Dendritic cell treated with granulocyte-macrophage colony-stimulating factor and Interleukin-4, amounts not matched to agents 40 ng/mL and 50 ng/mL, for 4 days (primary cell): ENCODE measurements at regions not wholly inside any gene's neighbourhood (a gene's known extent, or its start where the extent isn't known, plus 50 kb on each side); places are given as distances from the start of the nearest gene placed in this dataset.

ENCODE experiments used
- H3K27ac Mint-ChIP-seq: one replicate; pipeline ENCODE4 v1.8.0; 2022; ENCODE audit warnings: mild to moderate bottlenecking, mixed read lengths
- H3K27me3 Mint-ChIP-seq: one replicate; pipeline ENCODE4 v1.8.0; 2022; ENCODE audit warnings: mild to moderate bottlenecking, mixed read lengths
- H3K36me3 Mint-ChIP-seq: one replicate; pipeline ENCODE4 v1.8.0; 2022; ENCODE audit warnings: low read depth, mixed read lengths
- H3K4me1 Mint-ChIP-seq: one replicate; pipeline ENCODE4 v1.8.0; 2022; ENCODE audit warnings: low read depth, mixed read lengths
- H3K4me3 Mint-ChIP-seq: one replicate; pipeline ENCODE4 v1.8.0; 2022; ENCODE audit warnings: mild to moderate bottlenecking, moderate library complexity, mixed read lengths
- H3K9me3 Mint-ChIP-seq: one replicate; pipeline ENCODE4 v1.8.0; 2022; ENCODE audit warnings: mixed read lengths
- intact Hi-C: fragments of 100-400 bp; cut with micrococcal nuclease; formaldehyde crosslinking; loops from one replicate; pipeline ENCODE4 v1.15.0; 2022

- Mint-ChIP-seq H3K4me3 (no peak overlapping the region), H3K27me3 (peaks cover 51% of the 10 kb centered on the region), H3K27ac (no peak overlapping the region), H3K9me3 (no peaks in the 10 kb centered on the region), H3K4me1 (peaks cover 6% of the 10 kb centered on the region), H3K36me3 (no peaks in the 10 kb centered on the region)
- intact Hi-C loops: no loop called here
Observed at GRCh38 chr3:72246685-72247084, 461.7 kb upstream of the PROK2 start.

DNA sequence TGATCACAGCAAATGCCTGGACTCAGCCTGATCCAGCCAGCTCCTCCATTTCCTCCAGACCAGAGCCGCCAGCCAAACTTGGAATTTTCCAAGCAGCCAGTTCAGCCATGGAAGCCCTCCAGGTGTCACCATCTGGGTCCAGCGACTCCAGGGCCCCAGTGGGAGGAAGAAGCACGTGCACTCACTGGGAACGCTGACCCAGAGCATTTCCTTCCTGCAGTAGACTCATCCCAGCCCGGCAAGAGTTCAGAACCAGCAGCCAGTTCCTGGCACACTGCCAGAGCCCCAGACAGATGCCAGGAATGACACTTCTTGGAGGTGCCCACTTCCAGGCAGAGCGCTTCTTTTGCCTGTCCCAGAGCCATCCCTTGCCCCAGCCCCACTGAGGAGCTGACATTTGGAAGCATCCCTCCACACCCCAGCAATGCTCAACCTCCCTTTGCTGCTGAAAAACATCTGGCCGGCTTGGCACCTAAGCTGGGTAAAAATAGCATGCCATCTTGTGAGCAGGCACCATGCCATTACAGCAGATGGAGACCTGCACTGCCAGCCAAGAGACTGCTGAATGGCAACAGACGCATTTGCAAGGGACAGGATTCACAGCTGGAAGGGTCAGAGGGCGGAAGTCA is 460.3 kb upstream of the PROK2 start:
- intact Hi-C loops: no loop called here
- Mint-ChIP-seq H3K9me3 (no peaks in the 10 kb centered on the region), H3K27ac (no peak overlapping the region)

DNA sequence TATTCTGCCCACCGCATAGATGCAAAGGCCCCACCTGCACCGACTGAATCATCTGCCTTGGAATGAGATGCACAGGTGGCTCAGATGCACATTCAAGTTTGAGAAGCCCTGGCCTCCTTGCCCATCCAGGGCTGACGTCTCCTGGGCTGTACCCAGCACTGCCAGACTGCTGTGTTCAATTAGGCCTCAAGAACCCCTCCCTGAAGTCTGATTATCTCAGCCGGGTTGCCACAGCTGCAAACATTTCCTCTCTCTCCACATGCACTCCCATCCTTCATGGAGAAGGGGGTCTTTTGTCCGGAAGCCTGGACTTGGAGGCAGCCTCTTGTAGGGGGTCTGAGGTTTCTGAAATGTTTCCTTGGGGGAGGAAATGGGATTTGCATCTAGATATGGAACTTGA is 459.4 kb upstream of the PROK2 start:
- Mint-ChIP-seq H3K27me3 (peaks cover 54% of the 10 kb centered on the region), H3K4me3 (no peak overlapping the region), H3K9me3 (no peaks in the 10 kb centered on the region), H3K4me1 (peaks cover 6% of the 10 kb centered on the region), H3K36me3 (no peaks in the 10 kb centered on the region), H3K27ac (no peak overlapping the region)
- intact Hi-C loops: no loop called here

More for the DNA sequence above, 460.3 kb upstream of the PROK2 start:
- H3K36me3 Mint-ChIP-seq: no peaks in the 10 kb centered on the region
- peaks cover 6% of the 10 kb centered on the region for H3K4me1 Mint-ChIP-seq
- no peak overlapping the region for H3K4me3 Mint-ChIP-seq
- H3K27me3 Mint-ChIP-seq: peaks cover 49% of the 10 kb centered on the region

DNA sequence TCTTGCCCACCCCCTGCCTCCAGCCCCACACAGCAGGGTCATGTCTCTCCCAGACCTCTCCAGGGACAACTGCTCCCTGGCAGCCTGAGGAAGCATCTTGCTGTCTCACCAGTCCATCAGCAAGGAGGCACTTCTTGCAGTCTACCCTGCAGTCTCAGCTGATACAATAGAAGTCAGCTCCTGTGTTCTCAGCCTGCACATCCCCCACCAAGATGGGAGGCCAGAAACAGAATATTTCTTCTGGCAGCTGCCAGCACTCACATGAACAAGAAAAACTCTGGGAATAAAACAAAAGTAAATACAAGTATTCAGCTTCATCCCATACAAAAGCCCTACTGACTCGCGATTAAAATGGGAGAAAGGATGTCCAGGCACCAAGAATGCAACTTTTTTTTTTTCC is 457.4 kb upstream of the PROK2 start:
- no peaks in the 10 kb centered on the region for H3K36me3 Mint-ChIP-seq
- no peaks in the 10 kb centered on the region for H3K9me3 Mint-ChIP-seq
- intact Hi-C loops: no loop called here
- no peak overlapping the region for H3K27ac Mint-ChIP-seq
- H3K4me3 Mint-ChIP-seq: no peak overlapping the region
- peaks cover 6% of the 10 kb centered on the region for H3K4me1 Mint-ChIP-seq
- peaks cover 52% of the 10 kb centered on the region for H3K27me3 Mint-ChIP-seq

- H3K9me3 Mint-ChIP-seq: no peaks in the 10 kb centered on the region
- H3K27me3 Mint-ChIP-seq: peaks cover 55% of the 10 kb centered on the region
- H3K4me3 Mint-ChIP-seq: no peak overlapping the region
- peaks cover 6% of the 10 kb centered on the region for H3K4me1 Mint-ChIP-seq
- intact Hi-C loops: no loop called here
- no peak overlapping the region for H3K27ac Mint-ChIP-seq
- H3K36me3 Mint-ChIP-seq: no peaks in the 10 kb centered on the region
Observed at GRCh38 chr3:72241525-72241924, 456.6 kb upstream of the PROK2 start.

- Mint-ChIP-seq H3K4me3 (no peak overlapping the region), H3K9me3 (no peaks in the 10 kb centered on the region), H3K27ac (no peak overlapping the region), H3K4me1 (peaks cover 5% of the 10 kb centered on the region), H3K36me3 (no peaks in the 10 kb centered on the region), H3K27me3 (peaks cover 54% of the 10 kb centered on the region)
- intact Hi-C loops: no loop called here
Observed at GRCh38 chr3:72240531-72240930, 455.6 kb upstream of the PROK2 start.

DNA sequence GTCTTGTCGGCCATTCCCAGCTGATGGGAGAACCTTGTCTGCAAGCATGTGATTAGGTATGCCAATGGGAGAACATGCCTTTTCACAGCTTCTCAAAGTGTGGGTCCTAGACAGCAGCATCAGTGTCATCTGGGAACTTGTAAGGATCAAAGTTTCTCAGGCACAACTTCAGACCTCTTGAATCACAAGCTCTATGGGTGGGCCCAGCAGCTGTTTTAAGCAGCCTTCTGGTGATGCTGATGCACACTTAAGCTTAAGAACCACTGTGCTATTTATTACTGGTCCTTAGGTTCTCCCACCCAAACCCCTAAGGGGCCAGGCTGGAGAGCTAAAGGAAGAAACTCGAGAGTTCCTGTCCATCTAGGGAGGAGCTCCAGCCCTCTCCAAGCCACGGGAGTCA is 453.9 kb upstream of the PROK2 start:
- no peak overlapping the region for H3K27ac Mint-ChIP-seq
- H3K4me1 Mint-ChIP-seq: peaks cover 3% of the 10 kb centered on the region
- intact Hi-C loops: no loop called here
- no peaks in the 10 kb centered on the region for H3K9me3 Mint-ChIP-seq
- H3K36me3 Mint-ChIP-seq: no peaks in the 10 kb centered on the region
- H3K4me3 Mint-ChIP-seq: no peak overlapping the region
- H3K27me3 Mint-ChIP-seq: peaks cover 46% of the 10 kb centered on the region

GRCh38 chr3:72238010-72238691 is 453.2 kb upstream of the PROK2 start:
- Mint-ChIP-seq H3K9me3 (no peaks in the 10 kb centered on the region), H3K27me3 (peaks cover 45% of the 10 kb centered on the region), H3K27ac (no peak overlapping the region), H3K36me3 (no peaks in the 10 kb centered on the region), H3K4me1 (peaks cover 5% of the 10 kb centered on the region), H3K4me3 (no peak overlapping the region)
- intact Hi-C loops: no loop called here

DNA sequence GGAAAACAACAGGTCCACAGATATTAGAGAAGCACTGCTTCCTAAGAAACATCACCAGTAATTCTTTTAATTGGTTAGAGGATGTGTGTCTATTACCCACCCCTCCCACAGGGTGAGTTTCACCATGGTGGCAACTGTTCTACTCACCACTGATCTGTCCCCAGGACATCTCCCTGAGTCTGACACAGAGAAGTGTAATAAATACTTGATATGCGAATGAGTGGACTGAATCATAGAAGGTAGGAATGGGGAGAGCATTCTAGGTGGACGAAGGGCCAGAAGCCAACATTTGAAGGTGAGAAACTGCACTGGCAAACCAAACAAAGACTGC is 452.7 kb upstream of the PROK2 start:
- Mint-ChIP-seq H3K27me3 (peaks cover 44% of the 10 kb centered on the region), H3K27ac (no peak overlapping the region), H3K9me3 (no peaks in the 10 kb centered on the region), H3K4me1 (peaks cover 5% of the 10 kb centered on the region), H3K36me3 (no peaks in the 10 kb centered on the region), H3K4me3 (no peak overlapping the region)
- intact Hi-C loops: no loop called here

- Mint-ChIP-seq H3K36me3 (no peaks in the 10 kb centered on the region), H3K4me1 (peaks cover 10% of the 10 kb centered on the region), H3K27me3 (peaks cover 43% of the 10 kb centered on the region), H3K27ac (no peak overlapping the region), H3K4me3 (no peak overlapping the region), H3K9me3 (no peaks in the 10 kb centered on the region)
- intact Hi-C loops: no loop called here
Observed at GRCh38 chr3:72234391-72234790, 449.4 kb upstream of the PROK2 start.

DNA sequence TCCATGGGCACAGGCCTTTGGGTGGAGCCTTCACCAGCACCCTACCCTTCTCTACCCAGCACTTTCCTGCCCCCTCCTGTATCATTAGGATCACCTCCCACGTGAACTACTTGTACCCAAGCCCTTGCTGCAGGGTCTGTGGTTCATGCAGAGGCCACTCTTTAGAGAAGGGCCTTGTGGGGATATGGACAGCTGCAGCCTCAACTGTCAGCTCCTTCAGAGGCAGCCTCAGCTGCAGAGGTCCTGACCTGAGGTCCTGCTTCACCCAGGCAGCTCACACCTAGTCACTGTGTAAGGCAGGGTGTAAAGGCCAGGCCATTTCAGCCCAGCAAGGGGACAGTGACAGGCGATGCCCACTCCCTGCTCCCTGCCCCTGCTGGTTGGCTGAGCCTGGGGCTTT is 448.6 kb upstream of the PROK2 start:
- intact Hi-C loops: no loop called here
- H3K27me3 Mint-ChIP-seq: peaks cover 41% of the 10 kb centered on the region
- H3K4me3 Mint-ChIP-seq: no peak overlapping the region
- H3K36me3 Mint-ChIP-seq: no peaks in the 10 kb centered on the region
- no peaks in the 10 kb centered on the region for H3K9me3 Mint-ChIP-seq
- no peak overlapping the region for H3K27ac Mint-ChIP-seq
- H3K4me1 Mint-ChIP-seq: peaks cover 10% of the 10 kb centered on the region

- Mint-ChIP-seq H3K27me3 (peaks cover 44% of the 10 kb centered on the region), H3K4me3 (no peak overlapping the region), H3K27ac (no peak overlapping the region), H3K36me3 (no peaks in the 10 kb centered on the region), H3K9me3 (no peaks in the 10 kb centered on the region), H3K4me1 (peaks cover 17% of the 10 kb centered on the region)
- intact Hi-C loops: no loop called here
Observed at GRCh38 chr3:72232777-72233176, 447.8 kb upstream of the PROK2 start.

DNA sequence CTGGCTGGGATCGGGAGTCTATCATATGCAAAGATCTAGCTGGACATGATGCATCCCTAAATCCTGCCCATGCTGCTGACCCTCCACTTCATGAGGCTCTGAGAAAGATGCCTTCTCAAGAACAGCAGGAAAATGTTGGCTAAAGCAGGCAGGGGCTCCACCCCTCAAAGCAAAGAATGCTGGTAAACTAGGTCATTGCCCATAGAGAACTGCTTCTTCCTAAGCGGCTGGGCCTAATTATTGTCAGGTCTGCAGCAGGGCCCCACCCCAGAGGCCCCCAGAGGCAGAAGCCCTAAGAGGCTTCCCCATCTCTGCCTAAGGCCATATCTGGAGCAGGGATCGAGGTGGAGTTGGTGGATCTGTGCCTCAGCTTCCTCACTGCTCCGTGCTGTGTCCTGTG is 447.4 kb upstream of the PROK2 start:
- Mint-ChIP-seq H3K27me3 (peaks cover 47% of the 10 kb centered on the region), H3K27ac (no peak overlapping the region), H3K9me3 (no peaks in the 10 kb centered on the region), H3K36me3 (no peaks in the 10 kb centered on the region), H3K4me1 (peaks cover 22% of the 10 kb centered on the region), H3K4me3 (no peak overlapping the region)
- intact Hi-C loops: no loop called here

DNA sequence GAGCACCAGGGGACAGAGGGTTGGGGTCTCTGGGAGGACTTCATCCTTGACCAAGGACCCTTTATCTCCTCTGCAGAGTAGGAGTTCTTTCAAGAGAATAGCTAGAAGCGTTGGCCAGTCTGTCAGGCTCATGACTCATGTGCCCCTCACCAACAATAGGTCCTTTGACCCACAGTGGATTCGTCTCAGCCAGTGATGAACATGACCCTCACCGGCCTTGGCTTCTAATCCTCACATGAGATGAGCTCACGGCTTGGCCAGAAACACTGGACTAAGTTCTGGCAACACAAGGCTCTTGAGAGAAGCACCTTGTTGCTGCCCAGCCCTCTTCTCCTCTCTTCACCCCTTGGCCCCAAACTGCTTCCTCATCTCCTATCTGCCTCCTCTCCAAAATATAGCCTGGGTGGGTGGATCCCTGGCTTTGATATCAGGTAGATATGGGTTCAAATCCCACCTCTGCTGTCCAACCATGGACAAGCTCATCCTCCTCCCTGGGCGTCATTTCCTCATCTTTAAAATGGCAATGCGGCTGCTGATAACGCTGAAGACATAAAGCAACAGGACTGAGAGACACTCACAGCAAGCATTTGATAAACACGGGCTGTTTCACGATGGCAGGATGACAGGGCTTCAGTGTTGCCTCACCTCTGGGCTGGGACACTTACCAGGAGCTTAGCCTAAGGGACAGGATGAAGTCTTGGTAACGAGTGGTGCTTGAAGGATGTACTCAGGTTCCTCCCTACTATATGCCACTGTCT is 446.7 kb upstream of the PROK2 start:
- H3K27ac Mint-ChIP-seq: no peak overlapping the region
- H3K4me1 Mint-ChIP-seq: peaks cover 24% of the 10 kb centered on the region
- intact Hi-C loops: no loop called here
- H3K9me3 Mint-ChIP-seq: peaks cover 1% of the 10 kb centered on the region
- no peak overlapping the region for H3K4me3 Mint-ChIP-seq
- peaks cover 43% of the 10 kb centered on the region for H3K27me3 Mint-ChIP-seq
- no peaks in the 10 kb centered on the region for H3K36me3 Mint-ChIP-seq
